ENCODE measurements at regions not wholly inside any gene's neighbourhood (a gene's known extent, or its start where the extent isn't known, plus 50 kb on each side); places are given as distances from the start of the nearest gene placed in this dataset.

DNA sequence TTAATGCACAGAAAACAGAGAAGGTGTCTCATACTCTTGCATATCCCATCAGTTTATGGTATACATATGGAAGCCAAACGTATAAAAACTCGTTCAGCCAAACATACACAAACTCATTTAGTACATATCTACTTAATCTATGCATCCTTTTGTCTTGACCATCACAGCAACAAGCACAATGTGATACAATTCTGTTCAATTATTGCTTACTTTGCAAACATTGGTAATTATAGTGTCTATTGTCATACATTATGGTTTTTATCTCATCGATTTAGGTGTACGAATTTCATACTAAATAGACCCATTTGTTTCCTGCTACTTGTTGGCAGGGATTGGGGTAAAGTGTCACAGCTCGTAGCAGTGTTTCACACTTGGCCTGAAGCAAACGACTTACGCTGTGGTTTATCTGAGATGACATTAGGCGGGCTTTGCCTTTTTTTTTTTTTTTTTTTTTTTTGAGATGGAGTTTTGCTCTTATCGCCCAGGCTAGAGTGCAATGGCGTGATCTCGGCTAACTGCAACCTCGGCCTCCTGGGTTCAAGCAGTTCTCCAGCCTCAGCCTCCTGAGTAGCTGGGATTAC is 425.9 kb upstream of the JARID2 start:
- in situ Hi-C loops (cut with HindIII; ENCODE audit: low sequenced_read_pairs): no loop called here
- DNase-seq (ENCODE audit: low spot score): no peak

DNA sequence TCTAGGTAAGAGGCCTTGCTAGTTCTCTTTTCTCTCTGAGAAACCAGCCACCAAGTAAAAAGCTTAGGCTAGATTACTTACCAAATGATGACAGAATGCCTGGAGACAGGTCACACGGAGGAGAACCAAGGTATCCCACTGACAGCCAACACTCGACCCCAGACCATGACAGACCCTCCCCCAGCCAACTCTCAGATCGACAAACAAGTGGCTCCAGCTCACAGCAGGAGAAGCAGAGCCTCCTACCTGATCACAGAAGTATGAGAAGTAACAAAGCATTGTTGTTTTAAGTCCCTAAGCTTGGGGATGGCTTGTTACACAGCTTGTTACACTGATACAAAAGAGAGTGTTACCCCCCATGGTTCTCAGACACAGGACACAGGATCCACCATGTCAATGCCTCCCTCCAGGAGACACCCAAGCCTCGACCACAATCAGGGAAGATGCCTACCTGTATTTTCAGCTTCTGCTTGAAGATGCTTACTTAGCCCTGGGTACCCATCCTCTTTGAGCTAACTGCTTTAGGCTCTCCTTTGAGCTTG is 423.8 kb upstream of the JARID2 start:
- DNase-seq (ENCODE audit: low spot score): no peak

GRCh38 chr6:14822679-14823078 is 423.2 kb upstream of the JARID2 start:
- in situ Hi-C loops (cut with HindIII; ENCODE audit: low sequenced_read_pairs): no loop called here
- DNase-seq (ENCODE audit: low spot score): no peak

More for the DNA sequence above, 423.8 kb upstream of the JARID2 start:
- in situ Hi-C loops (cut with HindIII; ENCODE audit: low sequenced_read_pairs): no loop called here

DNA sequence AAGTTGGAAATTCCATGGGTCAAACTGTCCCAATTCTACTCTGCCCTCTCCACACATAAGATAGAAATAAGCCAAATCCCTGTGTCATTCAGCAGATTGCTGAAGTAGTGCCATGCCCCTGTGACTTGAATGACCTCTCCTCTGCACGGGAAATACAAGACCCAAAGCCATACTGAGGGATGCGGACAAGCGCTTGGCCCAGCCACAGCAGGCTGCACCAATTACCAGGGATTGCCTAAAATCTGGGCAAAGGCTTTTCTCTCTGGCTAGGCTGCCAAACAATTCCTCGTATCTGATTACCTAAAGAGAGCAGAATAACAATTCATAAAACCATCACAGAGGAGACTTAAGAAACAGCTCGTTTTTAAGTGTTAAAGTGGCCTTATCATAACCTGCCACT is 421.8 kb upstream of the JARID2 start:
- no peak for DNase-seq (ENCODE audit: low spot score)
- in situ Hi-C loops (cut with HindIII; ENCODE audit: low sequenced_read_pairs): no loop called here

GRCh38 chr6:14824484-14825275 is 421.2 kb upstream of the JARID2 start:
- in situ Hi-C loops (cut with HindIII; ENCODE audit: low sequenced_read_pairs): no loop called here

DNA sequence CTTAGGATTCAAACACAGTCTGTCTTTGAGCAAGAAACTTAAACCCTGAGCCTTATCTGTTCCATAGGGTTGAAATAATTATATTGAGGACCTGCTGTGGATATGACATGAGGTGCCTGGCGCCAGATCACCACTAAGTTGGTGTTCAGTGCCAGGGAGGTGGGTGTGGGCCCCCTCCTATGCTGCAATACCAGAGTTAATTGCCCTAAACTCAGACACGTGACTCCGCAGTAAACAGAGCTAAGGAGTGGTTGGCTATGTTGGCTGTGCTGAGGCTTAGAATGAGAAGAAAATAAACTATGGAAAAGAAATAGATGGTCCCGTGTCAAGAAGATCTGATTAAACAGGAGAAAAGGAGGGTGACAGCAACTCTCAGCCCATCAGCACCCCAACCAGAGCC is 419.4 kb upstream of the JARID2 start:
- in situ Hi-C loops (cut with HindIII; ENCODE audit: low sequenced_read_pairs): no loop called here

More at GRCh38 chr6:14824484-14825275, 421.2 kb upstream of the JARID2 start:
- DNase-seq (ENCODE audit: low spot score): no peak

DNA sequence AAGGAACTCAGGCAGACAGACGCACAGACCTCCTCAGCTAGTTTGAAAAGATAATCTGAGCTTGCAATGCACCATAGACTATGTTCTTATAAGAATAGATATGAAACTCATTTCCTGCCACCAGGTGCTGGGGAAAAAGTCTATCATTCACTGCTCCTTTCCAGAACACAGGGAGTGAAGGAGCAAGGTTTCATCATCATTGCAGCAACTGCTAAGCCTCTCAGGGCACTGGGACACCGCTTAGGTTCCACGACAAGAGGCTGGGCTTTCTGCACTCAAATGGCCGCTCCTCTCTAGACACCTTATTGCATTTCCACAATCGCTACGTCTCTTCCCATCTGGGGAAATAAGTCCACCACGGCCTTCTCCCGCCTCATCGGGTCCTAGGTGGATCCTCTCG is 418.5 kb upstream of the JARID2 start:
- no peak for DNase-seq (ENCODE audit: low spot score)

More for the DNA sequence above, 419.4 kb upstream of the JARID2 start:
- DNase-seq (ENCODE audit: low spot score): no peak

DNA sequence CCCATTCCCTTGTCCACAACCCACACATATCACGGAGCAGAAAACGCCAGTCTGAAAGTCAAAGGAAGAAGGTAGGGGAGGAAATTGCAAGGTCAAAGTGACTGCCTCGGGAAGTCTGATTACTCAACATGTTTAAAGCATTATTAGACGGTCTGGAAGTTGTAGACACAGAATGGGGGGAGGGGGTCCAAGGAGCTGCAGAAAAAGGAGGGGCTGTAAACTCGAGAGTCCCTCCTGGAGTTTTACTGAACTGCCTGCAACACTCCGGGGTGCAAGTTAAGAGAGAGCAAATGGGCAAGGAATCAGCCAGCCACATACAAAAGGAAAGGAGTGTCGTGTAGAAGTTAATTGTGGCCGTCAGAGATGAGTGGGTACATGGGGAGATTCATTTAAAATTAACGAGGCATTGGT is 417.7 kb upstream of the JARID2 start:
- DNase-seq (ENCODE audit: low spot score): no peak
- in situ Hi-C loops (cut with HindIII; ENCODE audit: low sequenced_read_pairs): no loop called here

More for the DNA sequence above, 418.5 kb upstream of the JARID2 start:
- in situ Hi-C loops (cut with HindIII; ENCODE audit: low sequenced_read_pairs): no loop called here

DNA sequence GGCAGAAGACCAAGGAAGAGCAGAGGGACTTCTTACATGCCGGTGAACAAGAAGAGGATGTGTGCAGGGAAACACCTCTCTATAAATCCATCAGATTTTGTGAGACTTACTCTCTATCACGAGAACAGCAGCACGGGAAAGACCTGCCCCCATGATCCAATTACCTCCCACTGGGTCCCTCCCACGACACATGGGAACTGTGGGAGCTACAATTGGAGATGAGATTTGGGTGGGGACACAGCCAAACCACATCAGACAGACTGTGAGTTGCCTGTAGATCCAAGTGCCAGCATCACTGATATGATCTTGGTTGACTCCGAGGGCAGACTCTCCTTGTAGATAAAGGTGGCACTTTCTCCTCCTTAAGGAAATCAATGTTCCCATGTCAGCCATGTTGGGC is 414.8 kb upstream of the JARID2 start:
- in situ Hi-C loops (cut with HindIII; ENCODE audit: low sequenced_read_pairs): no loop called here
- DNase-seq (ENCODE audit: low spot score): no peak

DNA sequence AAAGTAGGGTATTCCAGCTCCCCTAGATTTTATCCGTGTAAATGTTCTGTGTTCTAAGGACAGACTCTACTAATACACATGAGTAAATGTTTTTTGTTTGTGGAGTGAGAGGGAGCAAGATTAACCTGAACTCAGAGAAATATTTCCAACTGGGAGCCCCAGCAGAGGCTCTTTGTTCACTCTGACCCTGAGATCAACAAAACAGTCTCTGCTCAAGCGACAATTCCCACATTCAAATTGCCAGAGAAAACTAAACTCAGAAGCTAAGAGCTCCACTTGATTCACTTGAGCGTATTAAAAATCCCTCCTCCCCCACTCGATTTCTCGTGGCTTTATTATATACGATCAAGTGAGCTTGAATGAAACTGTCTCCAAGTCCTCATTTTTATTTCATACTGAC is 413.9 kb upstream of the JARID2 start:
- in situ Hi-C loops (cut with HindIII; ENCODE audit: low sequenced_read_pairs): no loop called here
- DNase-seq (ENCODE audit: low spot score): no peak

DNA sequence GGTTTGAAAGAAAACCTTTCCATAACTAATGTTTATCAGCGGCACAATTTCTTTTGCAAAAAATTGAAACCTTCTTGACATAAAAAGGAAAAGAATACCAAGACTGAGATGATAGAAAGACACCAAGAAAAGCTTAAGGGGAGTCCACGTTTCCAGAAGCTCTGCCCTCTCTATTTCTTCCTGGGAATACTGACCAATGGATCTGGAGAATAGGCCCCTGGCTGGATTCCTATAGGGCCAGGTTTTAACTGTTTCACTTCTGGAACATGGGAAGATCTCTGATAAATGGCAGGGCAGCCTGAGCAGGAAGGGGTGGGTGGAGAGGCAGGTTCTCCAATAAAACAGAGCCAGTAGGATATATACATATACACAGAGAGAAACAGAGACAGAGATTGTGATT is 413.4 kb upstream of the JARID2 start:
- no peak for DNase-seq (ENCODE audit: low spot score)
- in situ Hi-C loops (cut with HindIII; ENCODE audit: low sequenced_read_pairs): no loop called here

GRCh38 chr6:14834851-14835530 is 410.9 kb upstream of the JARID2 start:
- DNase-seq (ENCODE audit: low spot score): no peak
- in situ Hi-C loops (cut with HindIII; ENCODE audit: low sequenced_read_pairs): no loop called here

- no peak for DNase-seq (ENCODE audit: low spot score)
- in situ Hi-C loops (cut with HindIII; ENCODE audit: low sequenced_read_pairs): no loop called here
Measured at GRCh38 chr6:14837435-14837834, 408.4 kb upstream of the JARID2 start.

GRCh38 chr6:14838133-14838583 is 407.7 kb upstream of the JARID2 start:
- in situ Hi-C loops (cut with HindIII; ENCODE audit: low sequenced_read_pairs): no loop called here

DNA sequence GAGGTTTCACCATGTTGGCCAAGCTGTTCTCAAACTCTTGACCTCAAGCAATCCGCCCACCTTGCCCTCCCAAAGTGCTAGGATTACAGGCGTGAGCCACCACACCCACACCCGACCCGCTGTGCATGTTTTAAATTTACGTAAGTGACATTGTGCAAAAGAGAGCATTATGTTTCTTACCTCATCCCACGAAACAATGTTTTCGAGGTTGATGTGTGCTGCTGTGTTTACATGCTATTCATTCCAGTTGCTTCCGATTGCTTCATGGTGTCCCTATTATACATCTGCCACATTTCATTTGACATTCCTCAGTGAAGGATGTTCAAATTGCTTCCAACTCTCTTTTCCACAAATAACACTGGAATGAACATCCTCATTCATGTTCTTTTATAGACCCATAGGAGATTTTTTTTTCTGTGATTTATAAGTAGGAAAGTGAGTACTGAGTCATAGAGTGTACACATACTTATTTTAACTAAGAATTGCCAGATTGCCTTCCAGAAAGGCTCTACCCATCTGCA is 403.9 kb upstream of the JARID2 start:
- DNase-seq (ENCODE audit: low spot score): no peak
- in situ Hi-C loops (cut with HindIII; ENCODE audit: low sequenced_read_pairs): no loop called here

More at GRCh38 chr6:14838133-14838583, 407.7 kb upstream of the JARID2 start:
- DNase-seq (ENCODE audit: low spot score): no peak

- no peak for DNase-seq (ENCODE audit: low spot score)
- in situ Hi-C loops (cut with HindIII; ENCODE audit: low sequenced_read_pairs): no loop called here
Measured at GRCh38 chr6:14844411-14844810, 401.5 kb upstream of the JARID2 start.

DNA sequence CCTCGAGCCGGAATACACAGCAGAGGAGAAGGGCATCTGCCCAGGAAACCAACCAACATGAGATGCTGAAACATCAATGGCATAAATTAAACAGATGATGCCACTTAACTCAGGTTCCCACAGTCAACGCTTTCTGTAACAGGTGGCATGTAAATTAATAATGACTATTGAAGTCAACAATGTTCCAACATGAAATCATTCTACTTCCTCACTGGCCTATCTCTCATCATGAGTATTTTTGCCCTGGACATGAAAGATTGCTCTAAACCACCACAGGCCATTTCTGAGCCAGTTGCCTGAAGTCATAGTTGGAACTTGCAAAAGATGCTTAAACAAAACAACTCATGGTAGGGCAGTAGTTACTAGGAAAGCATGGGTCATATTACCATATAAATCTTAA is 397.9 kb upstream of the JARID2 start:
- in situ Hi-C loops (cut with HindIII; ENCODE audit: low sequenced_read_pairs): no loop called here
- DNase-seq (ENCODE audit: low spot score): no peak

GRCh38 chr6:14849185-14849584 is 396.7 kb upstream of the JARID2 start:
- no peak for DNase-seq (ENCODE audit: low spot score)
- in situ Hi-C loops (cut with HindIII; ENCODE audit: low sequenced_read_pairs): no loop called here

DNA sequence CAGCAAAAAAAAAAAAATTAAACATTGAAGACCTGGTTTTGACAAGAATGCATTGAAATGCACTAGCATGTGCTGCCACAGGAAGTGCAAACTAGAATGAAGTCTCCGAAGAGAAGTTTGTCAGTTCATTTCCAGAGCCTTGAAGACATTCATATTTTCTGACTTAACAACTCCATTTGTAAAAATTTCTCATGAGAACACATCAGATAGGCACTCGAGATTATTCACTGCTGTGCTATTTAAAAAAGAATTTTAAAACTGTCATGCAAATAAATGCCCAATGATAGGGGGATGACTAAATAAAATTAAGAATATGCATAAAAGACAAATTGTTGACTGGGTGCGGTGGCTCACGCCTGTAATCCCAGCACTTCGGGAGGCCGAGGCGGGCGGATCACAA is 394.6 kb upstream of the JARID2 start:
- in situ Hi-C loops (cut with HindIII; ENCODE audit: low sequenced_read_pairs): no loop called here
- no peak for DNase-seq (ENCODE audit: low spot score)

- in situ Hi-C loops (cut with HindIII; ENCODE audit: low sequenced_read_pairs): no loop called here
- DNase-seq (ENCODE audit: low spot score): no peak
Measured at GRCh38 chr6:14852375-14852774, 393.5 kb upstream of the JARID2 start.
